ENCODE measurements at regions not wholly inside any gene's neighbourhood (a gene's known extent, or its start where the extent isn't known, plus 50 kb on each side); places are given as distances from the start of the nearest gene placed in this dataset.

DNA sequence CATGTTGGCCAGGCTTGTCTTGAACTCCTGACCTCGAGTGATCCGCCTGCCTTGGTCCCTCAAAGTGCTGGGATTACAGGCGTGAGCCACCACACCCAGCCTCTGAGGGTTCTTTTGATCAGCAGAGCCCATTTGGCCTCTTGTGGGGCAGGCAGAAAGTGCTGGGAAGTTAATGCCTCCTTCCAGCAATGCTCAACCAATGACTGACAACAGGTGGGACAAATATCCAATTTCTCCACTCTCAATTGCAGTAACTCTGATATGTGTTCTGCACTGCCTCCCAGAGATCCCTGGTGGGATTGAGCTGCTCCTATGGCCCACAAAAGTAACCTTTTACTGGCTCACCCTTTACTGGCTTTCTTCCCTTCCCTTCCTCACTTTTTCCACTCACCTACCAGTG lies 79.9 kb upstream of the APC start:
- H3K27me3 ChIP-seq (ENCODE audit: low read depth, low read length) = no peaks in the 10 kb centered on the region
- H3K4me2 ChIP-seq (ENCODE audit: low read length) = no peak overlapping the region
- H3K27ac ChIP-seq (ENCODE audit: low read length) = no peak overlapping the region
- H2AFZ ChIP-seq (ENCODE audit: low read depth, low read length) = no peak overlapping the region
- TF ChIP-seq, protein P1, sequence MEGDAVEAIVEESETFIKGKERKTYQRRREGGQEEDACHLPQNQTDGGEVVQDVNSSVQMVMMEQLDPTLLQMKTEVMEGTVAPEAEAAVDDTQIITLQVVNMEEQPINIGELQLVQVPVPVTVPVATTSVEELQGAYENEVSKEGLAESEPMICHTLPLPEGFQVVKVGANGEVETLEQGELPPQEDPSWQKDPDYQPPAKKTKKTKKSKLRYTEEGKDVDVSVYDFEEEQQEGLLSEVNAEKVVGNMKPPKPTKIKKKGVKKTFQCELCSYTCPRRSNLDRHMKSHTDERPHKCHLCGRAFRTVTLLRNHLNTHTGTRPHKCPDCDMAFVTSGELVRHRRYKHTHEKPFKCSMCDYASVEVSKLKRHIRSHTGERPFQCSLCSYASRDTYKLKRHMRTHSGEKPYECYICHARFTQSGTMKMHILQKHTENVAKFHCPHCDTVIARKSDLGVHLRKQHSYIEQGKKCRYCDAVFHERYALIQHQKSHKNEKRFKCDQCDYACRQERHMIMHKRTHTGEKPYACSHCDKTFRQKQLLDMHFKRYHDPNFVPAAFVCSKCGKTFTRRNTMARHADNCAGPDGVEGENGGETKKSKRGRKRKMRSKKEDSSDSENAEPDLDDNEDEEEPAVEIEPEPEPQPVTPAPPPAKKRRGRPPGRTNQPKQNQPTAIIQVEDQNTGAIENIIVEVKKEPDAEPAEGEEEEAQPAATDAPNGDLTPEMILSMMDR (IDR thresholded peaks at IDR 0.05; ENCODE audit: low read depth, low read length) = no peak
- no peak for TF ChIP-seq EZH2phosphoT487 (IDR thresholded peaks at IDR 0.05; ENCODE audit: low read depth)
- no peaks in the 10 kb centered on the region for H3K4me1 ChIP-seq (ENCODE audit: low read length)
- no peaks in the 10 kb centered on the region for H3K9me3 ChIP-seq (ENCODE audit: insufficient read depth, low read length)
- H3K36me3 ChIP-seq (replicated peaks; ENCODE audit: low read depth, low read length) = no peaks in the 10 kb centered on the region
- H3K9ac ChIP-seq (ENCODE audit: low read length) = no peak overlapping the region
- no peaks in the 10 kb centered on the region for H4K20me1 ChIP-seq (ENCODE audit: insufficient read depth, low read length)
- no peaks in the 10 kb centered on the region for H3K79me2 ChIP-seq (ENCODE audit: low read length)
- no peak overlapping the region for H3K4me3 ChIP-seq (ENCODE audit: low read length)

DNA sequence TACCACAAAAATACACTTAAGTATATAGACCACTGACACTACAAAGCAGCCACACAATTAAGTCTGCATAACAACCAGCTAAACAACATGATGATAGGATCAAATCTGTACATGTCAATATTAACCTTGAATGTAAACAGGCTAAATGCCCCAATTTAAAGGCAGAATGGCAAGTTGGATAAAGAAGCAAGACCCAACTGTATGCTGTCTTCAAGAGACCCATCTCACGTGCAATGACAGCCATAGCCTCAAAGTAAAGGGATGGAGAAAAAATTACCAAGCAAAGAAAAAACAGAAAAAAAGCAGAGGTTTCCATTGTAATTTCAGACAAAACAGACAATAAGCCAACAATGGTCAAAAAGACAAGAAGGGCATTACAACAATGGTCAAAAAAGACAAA lies 77.3 kb upstream of the APC start:
- no peak overlapping the region for H3K4me2 ChIP-seq (ENCODE audit: low read length)
- no peak overlapping the region for H3K9ac ChIP-seq (ENCODE audit: low read length)
- H3K4me3 ChIP-seq (ENCODE audit: low read length) = no peak overlapping the region
- H3K4me1 ChIP-seq (ENCODE audit: low read length) = no peaks in the 10 kb centered on the region
- no peaks in the 10 kb centered on the region for H3K36me3 ChIP-seq (replicated peaks; ENCODE audit: low read depth, low read length)
- no peak overlapping the region for H3K27ac ChIP-seq (ENCODE audit: low read length)
- H3K9me3 ChIP-seq (ENCODE audit: insufficient read depth, low read length) = no peaks in the 10 kb centered on the region
- TF ChIP-seq EZH2phosphoT487 (IDR thresholded peaks at IDR 0.05; ENCODE audit: low read depth) = no peak
- TF ChIP-seq, protein P1 (IDR thresholded peaks at IDR 0.05; ENCODE audit: low read depth, low read length) = no peak
- no peaks in the 10 kb centered on the region for H3K79me2 ChIP-seq (ENCODE audit: low read length)
- H2AFZ ChIP-seq (ENCODE audit: low read depth, low read length) = no peak overlapping the region
- H3K27me3 ChIP-seq (ENCODE audit: low read depth, low read length) = no peaks in the 10 kb centered on the region
- H4K20me1 ChIP-seq (ENCODE audit: insufficient read depth, low read length) = no peaks in the 10 kb centered on the region

DNA sequence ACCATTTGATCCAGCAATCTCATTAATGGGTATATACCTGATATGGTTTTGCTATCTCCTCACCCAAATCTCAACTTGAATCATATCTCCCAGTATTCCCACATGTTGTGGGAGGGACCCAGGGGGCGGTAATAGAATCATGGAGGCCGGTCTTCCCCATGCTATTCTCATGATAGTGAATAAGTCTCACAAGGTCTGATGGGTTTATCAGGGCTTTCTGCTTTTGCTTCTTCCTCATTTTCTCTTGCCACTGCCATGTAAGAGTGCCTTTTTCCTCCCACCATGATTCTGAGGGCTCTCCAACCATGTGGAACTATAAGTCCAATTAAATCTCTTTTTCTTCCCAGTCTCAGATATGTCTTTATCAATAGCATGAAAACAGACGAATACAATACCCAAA lies 74.5 kb upstream of the APC start:
- H3K9ac ChIP-seq (ENCODE audit: low read length) = no peak overlapping the region
- H2AFZ ChIP-seq (ENCODE audit: low read depth, low read length) = no peak overlapping the region
- no peaks in the 10 kb centered on the region for H4K20me1 ChIP-seq (ENCODE audit: insufficient read depth, low read length)
- no peak overlapping the region for H3K4me2 ChIP-seq (ENCODE audit: low read length)
- no peak overlapping the region for H3K27ac ChIP-seq (ENCODE audit: low read length)
- H3K79me2 ChIP-seq (ENCODE audit: low read length) = no peaks in the 10 kb centered on the region
- no peaks in the 10 kb centered on the region for H3K9me3 ChIP-seq (ENCODE audit: insufficient read depth, low read length)
- H3K4me1 ChIP-seq (ENCODE audit: low read length) = no peaks in the 10 kb centered on the region
- H3K4me3 ChIP-seq (ENCODE audit: low read length) = no peak overlapping the region
- TF ChIP-seq, protein P1 (IDR thresholded peaks at IDR 0.05; ENCODE audit: low read depth, low read length) = no peak
- no peak for TF ChIP-seq EZH2phosphoT487 (IDR thresholded peaks at IDR 0.05; ENCODE audit: low read depth)
- no peaks in the 10 kb centered on the region for H3K36me3 ChIP-seq (replicated peaks; ENCODE audit: low read depth, low read length)
- H3K27me3 ChIP-seq (ENCODE audit: low read depth, low read length) = no peaks in the 10 kb centered on the region

DNA sequence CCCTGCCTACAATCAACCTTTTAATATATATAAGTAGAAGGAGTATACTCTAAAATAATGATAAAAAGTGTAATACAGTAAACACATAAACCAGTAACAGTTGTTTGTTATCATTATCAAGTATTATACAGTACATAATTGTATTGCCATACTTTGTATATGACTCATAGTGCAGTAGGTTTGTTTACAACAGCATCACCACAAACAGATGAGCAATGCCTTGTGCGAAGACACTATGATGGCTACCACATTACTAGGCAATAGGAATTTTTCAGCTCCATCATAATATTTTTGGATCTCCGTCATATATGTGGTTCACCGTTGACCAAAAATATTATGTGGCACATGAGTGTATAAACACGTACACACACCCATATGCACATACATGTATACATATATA lies 69.7 kb upstream of the APC start:
- no peak for TF ChIP-seq EZH2phosphoT487 (IDR thresholded peaks at IDR 0.05; ENCODE audit: low read depth)
- TF ChIP-seq, protein P1 (IDR thresholded peaks at IDR 0.05; ENCODE audit: low read depth, low read length) = no peak
- Histone ChIP-seq H2AFZ (ENCODE audit: low read depth, low read length) (no peak overlapping the region), H3K4me2 (ENCODE audit: low read length) (no peak overlapping the region), H3K4me3 (ENCODE audit: low read length) (no peak overlapping the region), H4K20me1 (ENCODE audit: insufficient read depth, low read length) (no peaks in the 10 kb centered on the region), H3K79me2 (ENCODE audit: low read length) (no peaks in the 10 kb centered on the region), H3K27me3 (ENCODE audit: low read depth, low read length) (no peaks in the 10 kb centered on the region), H3K27ac (ENCODE audit: low read length) (no peak overlapping the region), H3K4me1 (ENCODE audit: low read length) (peaks cover 10% of the 10 kb centered on the region), H3K9ac (ENCODE audit: low read length) (no peak overlapping the region), H3K36me3 (replicated peaks; ENCODE audit: low read depth, low read length) (no peaks in the 10 kb centered on the region), H3K9me3 (ENCODE audit: insufficient read depth, low read length) (no peaks in the 10 kb centered on the region)
